ENCODE measurements at regions not wholly inside any gene's neighbourhood (a gene's known extent, or its start where the extent isn't known, plus 50 kb on each side); places are given as distances from the start of the nearest gene placed in this dataset.

GRCh38 chr7:70975754-70976153 is 156.2 kb upstream of the GALNT17 start:
- no peak overlapping the region for H3K4me3 Mint-ChIP-seq (ENCODE audit: low read depth)
- H3K4me1 Mint-ChIP-seq (ENCODE audit: low read depth), result no peaks in the 10 kb centered on the region
- H3K9me3 Mint-ChIP-seq (ENCODE audit: low read depth), result peaks cover 7% of the 10 kb centered on the region
- H3K27me3 Mint-ChIP-seq, result peaks cover 4% of the 10 kb centered on the region
- no peak overlapping the region for H3K27ac Mint-ChIP-seq
- TF ChIP-seq CTCF (IDR thresholded peaks at IDR 0.05; ENCODE audit: unreplicated experiment), result no peak
- no peaks in the 10 kb centered on the region for H3K36me3 Mint-ChIP-seq (ENCODE audit: insufficient read depth)
- no peak for DNase-seq (ENCODE audit: low spot score, unreplicated experiment)

- Mint-ChIP-seq H3K4me3 (ENCODE audit: low read depth) (no peak overlapping the region), H3K27ac (no peak overlapping the region), H3K4me1 (ENCODE audit: low read depth) (peaks cover 3% of the 10 kb centered on the region), H3K27me3 (no peaks in the 10 kb centered on the region), H3K36me3 (ENCODE audit: insufficient read depth) (no peaks in the 10 kb centered on the region), H3K9me3 (ENCODE audit: low read depth) (no peaks in the 10 kb centered on the region)
- no peak for DNase-seq (ENCODE audit: low spot score, unreplicated experiment)
- no peak for TF ChIP-seq CTCF (IDR thresholded peaks at IDR 0.05; ENCODE audit: unreplicated experiment)
These were observed 145.6 kb upstream of the GALNT17 start for GRCh38 chr7:70986297-70986696.

GRCh38 chr7:70994176-70994575 is 137.8 kb upstream of the GALNT17 start:
- Mint-ChIP-seq H3K4me1 (ENCODE audit: low read depth) (peaks cover 3% of the 10 kb centered on the region), H3K9me3 (ENCODE audit: low read depth) (peaks cover 3% of the 10 kb centered on the region), H3K36me3 (ENCODE audit: insufficient read depth) (no peaks in the 10 kb centered on the region), H3K27me3 (peaks cover 2% of the 10 kb centered on the region), H3K27ac (no peak overlapping the region), H3K4me3 (ENCODE audit: low read depth) (no peak overlapping the region)
- DNase-seq (ENCODE audit: low spot score, unreplicated experiment), result no peak
- no peak for TF ChIP-seq CTCF (IDR thresholded peaks at IDR 0.05; ENCODE audit: unreplicated experiment)

GRCh38 chr7:70997261-70997660 is 134.7 kb upstream of the GALNT17 start:
- no peaks in the 10 kb centered on the region for H3K4me1 Mint-ChIP-seq (ENCODE audit: low read depth)
- peaks cover 3% of the 10 kb centered on the region for H3K9me3 Mint-ChIP-seq (ENCODE audit: low read depth)
- H3K4me3 Mint-ChIP-seq (ENCODE audit: low read depth), result no peak overlapping the region
- peaks cover 2% of the 10 kb centered on the region for H3K27me3 Mint-ChIP-seq
- no peak for TF ChIP-seq CTCF (IDR thresholded peaks at IDR 0.05; ENCODE audit: unreplicated experiment)
- DNase-seq (ENCODE audit: low spot score, unreplicated experiment), result no peak
- H3K27ac Mint-ChIP-seq, result no peak overlapping the region
- H3K36me3 Mint-ChIP-seq (ENCODE audit: insufficient read depth), result no peaks in the 10 kb centered on the region

- Mint-ChIP-seq H3K36me3 (ENCODE audit: insufficient read depth) (no peaks in the 10 kb centered on the region), H3K4me3 (ENCODE audit: low read depth) (no peak overlapping the region), H3K27me3 (peaks cover 18% of the 10 kb centered on the region), H3K4me1 (ENCODE audit: low read depth) (no peaks in the 10 kb centered on the region), H3K9me3 (ENCODE audit: low read depth) (no peaks in the 10 kb centered on the region), H3K27ac (no peak overlapping the region)
- no peak for DNase-seq (ENCODE audit: low spot score, unreplicated experiment)
- TF ChIP-seq CTCF (IDR thresholded peaks at IDR 0.05; ENCODE audit: unreplicated experiment), result no peak
These were observed 126.8 kb upstream of the GALNT17 start for GRCh38 chr7:71005109-71005508.
